ENCODE measurements at regions not wholly inside any gene's neighbourhood (a gene's known extent, or its start where the extent isn't known, plus 50 kb on each side); places are given as distances from the start of the nearest gene placed in this dataset.
"Not testable (repeated sequence)": the region's sequence is repeated elsewhere in the genome, so short reads cannot be mapped to it uniquely, and the experiment has no call there.

DNA sequence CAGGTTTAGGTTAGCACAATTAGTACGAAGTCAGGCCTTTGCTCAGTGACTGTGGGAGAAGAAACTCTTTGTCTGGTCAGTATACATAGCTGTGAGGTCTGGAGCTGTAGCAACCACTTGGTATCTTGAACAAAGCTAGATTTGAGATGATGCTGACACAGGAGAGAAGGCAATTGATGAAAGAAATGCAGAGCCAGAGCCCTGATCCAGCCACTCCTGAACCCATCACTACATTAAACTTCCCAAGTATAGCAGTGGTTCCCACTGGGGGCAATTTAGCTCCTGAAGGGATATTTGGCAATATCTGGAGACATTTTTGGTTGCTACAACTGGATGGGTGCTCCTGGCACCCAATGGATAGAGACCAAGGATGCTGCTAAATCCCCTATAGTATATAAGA lies 143.9 kb upstream of the SPRED2 start:
- TF ChIP-seq POLR2AphosphoS5 (IDR thresholded peaks at IDR 0.05), result no peak
- TF ChIP-seq POLR2A (IDR thresholded peaks at IDR 0.05), result no peak
- no peak for DNase-seq
- WGBS, 2 donors (ENCODE audit: low coverage in 1 of 2), result 100% methylated on average over 1 of the region's 1 CpG; no CpG with 5 or more reads in 1 of the 2 donors
- Histone ChIP-seq H3K27ac (no peak overlapping the region), H3K4me1 (peaks cover 0 to 2% (median 0%) of the 10 kb centered on the region in 4 donors), H3K9me3 (no peaks in the 10 kb centered on the region), H3K4me3 (no peak overlapping the region), H3K27me3 (peaks cover 3% of the 10 kb centered on the region), H3K36me3 (no peaks in the 10 kb centered on the region)
- in situ Hi-C loops (cut with MboI; ENCODE audit: low pct_ligation_motif_present in 1 of 4, low pct_unique_long_range_greater_than_20kb in 1 of 4, low sequenced_read_pairs in 3 of 4) (no loop called here), intact Hi-C loops (cut with DNase I; ENCODE audit: low total_unique reads) (no loop called here)

DNA sequence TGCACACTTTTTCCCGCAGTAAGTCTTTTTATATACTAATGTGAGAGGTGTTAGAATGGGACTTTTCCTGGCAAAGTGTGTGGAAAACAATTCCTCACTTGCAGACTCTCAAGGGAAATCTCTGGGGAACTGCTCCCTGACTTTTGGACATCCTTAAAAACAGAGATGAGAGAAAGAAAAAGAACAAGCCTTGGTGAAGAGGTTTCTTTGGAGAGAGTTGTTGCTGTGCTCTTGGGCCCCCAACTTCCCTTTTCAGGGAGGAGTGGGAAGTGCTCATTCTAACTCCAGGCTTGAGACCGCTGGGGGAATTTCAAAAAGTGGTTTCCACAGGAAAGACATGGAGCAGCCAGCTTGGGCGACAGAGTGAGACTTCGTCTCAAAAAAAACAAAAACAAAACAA lies 142.6 kb upstream of the SPRED2 start:
- no peaks in the 10 kb centered on the region for H3K9me3 ChIP-seq
- no peak overlapping the region for H3K4me3 ChIP-seq
- in situ Hi-C loops (cut with MboI; ENCODE audit: low pct_ligation_motif_present in 1 of 4, low pct_unique_long_range_greater_than_20kb in 1 of 4, low sequenced_read_pairs in 3 of 4), result loop anchor here in 2 of 4 donors (25.0 kb wide), 2 partner anchors 513 to 663 kb away; partner anchors contain the start of gene CEP68 (in 2 of the 2)
- intact Hi-C loops (cut with DNase I; ENCODE audit: low total_unique reads), result no loop called here
- H3K27ac ChIP-seq, result no peak overlapping the region
- no peaks in the 10 kb centered on the region for H3K36me3 ChIP-seq
- no peak for DNase-seq
- peaks cover 0 to 2% (median 0%) of the 10 kb centered on the region in 4 donors for H3K4me1 ChIP-seq
- WGBS, 2 donors (ENCODE audit: low coverage in 1 of 2), result 60 to 66% methylated on average over 3 to 4 of the region's 4 CpGs
- TF ChIP-seq, protein P1, sequence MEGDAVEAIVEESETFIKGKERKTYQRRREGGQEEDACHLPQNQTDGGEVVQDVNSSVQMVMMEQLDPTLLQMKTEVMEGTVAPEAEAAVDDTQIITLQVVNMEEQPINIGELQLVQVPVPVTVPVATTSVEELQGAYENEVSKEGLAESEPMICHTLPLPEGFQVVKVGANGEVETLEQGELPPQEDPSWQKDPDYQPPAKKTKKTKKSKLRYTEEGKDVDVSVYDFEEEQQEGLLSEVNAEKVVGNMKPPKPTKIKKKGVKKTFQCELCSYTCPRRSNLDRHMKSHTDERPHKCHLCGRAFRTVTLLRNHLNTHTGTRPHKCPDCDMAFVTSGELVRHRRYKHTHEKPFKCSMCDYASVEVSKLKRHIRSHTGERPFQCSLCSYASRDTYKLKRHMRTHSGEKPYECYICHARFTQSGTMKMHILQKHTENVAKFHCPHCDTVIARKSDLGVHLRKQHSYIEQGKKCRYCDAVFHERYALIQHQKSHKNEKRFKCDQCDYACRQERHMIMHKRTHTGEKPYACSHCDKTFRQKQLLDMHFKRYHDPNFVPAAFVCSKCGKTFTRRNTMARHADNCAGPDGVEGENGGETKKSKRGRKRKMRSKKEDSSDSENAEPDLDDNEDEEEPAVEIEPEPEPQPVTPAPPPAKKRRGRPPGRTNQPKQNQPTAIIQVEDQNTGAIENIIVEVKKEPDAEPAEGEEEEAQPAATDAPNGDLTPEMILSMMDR (IDR thresholded peaks at IDR 0.05), result no peak
- TF ChIP-seq EP300 (IDR thresholded peaks at IDR 0.05; ENCODE audit: low read depth) (no peak), POLR2AphosphoS5 (IDR thresholded peaks at IDR 0.05) (no peak), POLR2A (IDR thresholded peaks at IDR 0.05) (no peak)
- peaks cover 3% of the 10 kb centered on the region for H3K27me3 ChIP-seq

DNA sequence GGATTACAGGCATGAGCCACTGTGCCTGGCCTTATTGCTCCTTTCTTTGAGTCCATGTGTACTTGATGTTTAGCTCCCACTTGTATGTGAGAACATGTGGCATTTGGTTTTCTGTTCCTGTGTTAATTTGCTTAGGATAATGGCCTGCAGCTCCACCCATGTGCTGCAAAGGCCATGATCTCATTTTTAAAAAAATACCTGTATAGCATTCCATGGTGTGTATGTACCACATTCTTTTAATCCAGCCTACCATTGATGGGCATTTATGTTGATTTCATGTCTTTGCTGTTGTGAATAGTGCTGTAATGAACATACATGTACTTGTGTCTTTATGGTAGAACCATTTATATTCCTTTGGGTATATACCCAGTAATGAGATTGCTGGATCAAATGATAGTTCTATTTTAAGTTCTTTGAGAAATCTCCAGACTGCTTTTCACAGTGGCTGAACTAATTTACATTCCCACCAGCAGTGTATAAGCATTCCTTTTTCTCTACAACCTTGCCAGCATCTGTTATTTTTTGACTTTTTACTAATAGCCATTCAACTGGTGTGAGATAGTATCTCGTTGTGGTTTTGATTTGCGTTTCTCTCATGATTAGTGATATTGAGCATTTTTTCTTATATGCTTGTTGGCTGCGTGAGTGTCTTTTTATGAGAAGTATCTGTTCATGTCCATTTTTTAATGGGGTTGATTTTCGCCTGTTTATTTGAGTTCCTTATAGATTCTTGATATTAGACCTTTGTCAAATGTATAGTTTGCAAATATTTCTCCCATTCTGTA lies 136.4 kb upstream of the SPRED2 start:
- H3K27me3 ChIP-seq; intact Hi-C loops (cut with DNase I; ENCODE audit: low total_unique reads); H3K4me1 ChIP-seq; H3K36me3 ChIP-seq; DNase-seq; H3K27ac ChIP-seq; H3K4me3 ChIP-seq; H3K9me3 ChIP-seq: not testable (repeated sequence)
- 75 to 76% methylated on average over 4 of the region's 4 CpGs for WGBS, 2 donors (ENCODE audit: low coverage in 1 of 2)
- in situ Hi-C loops (cut with MboI; ENCODE audit: low pct_ligation_motif_present in 1 of 4, low pct_unique_long_range_greater_than_20kb in 1 of 4, low sequenced_read_pairs in 3 of 4), result loop anchor here in 2 of 4 donors (25.0 kb wide), 2 partner anchors 507 to 657 kb away; partner anchors contain the start of gene CEP68 (in 2 of the 2)

DNA sequence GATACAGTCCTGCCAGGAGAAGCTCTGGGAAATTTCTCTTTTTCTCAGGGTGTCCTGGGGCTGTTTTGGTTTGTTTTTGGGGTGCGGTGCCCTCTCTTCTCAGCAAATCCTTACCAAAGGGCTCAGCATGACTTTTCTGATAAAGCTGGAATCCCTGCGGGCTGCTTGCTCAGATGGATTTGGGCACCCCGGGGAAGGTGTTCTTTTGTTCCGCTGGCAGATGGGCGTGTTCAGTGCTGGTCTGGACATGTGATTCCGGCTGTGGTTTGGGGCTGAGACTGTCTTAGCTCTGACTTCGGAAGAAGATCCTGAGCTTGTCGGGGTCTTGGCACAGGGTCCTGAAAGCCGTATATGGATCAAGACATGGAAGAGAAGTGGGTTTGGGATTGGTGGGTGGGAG lies 134.2 kb upstream of the SPRED2 start:
- Histone ChIP-seq H3K4me1 (no peaks in the 10 kb centered on the region), H3K36me3 (no peaks in the 10 kb centered on the region), H3K4me3 (no peak overlapping the region), H3K9me3 (no peaks in the 10 kb centered on the region), H3K27me3 (no peaks in the 10 kb centered on the region), H3K27ac (no peak overlapping the region)
- in situ Hi-C loops (cut with MboI; ENCODE audit: low pct_ligation_motif_present in 1 of 4, low pct_unique_long_range_greater_than_20kb in 1 of 4, low sequenced_read_pairs in 3 of 4), result loop anchor here in 2 of 4 donors (25.0 kb wide), 2 partner anchors 504 to 654 kb away; partner anchors contain the start of gene CEP68 (in 2 of the 2)
- TF ChIP-seq POLR2A (IDR thresholded peaks at IDR 0.05), result no peak
- TF ChIP-seq EP300 (IDR thresholded peaks at IDR 0.05; ENCODE audit: low read depth), result no peak
- no peak for DNase-seq
- WGBS, 2 donors (ENCODE audit: low coverage in 1 of 2), result 76 to 80% methylated on average over 1 to 9 of the region's 9 CpGs
- intact Hi-C loops (cut with DNase I; ENCODE audit: low total_unique reads), result no loop called here

DNA sequence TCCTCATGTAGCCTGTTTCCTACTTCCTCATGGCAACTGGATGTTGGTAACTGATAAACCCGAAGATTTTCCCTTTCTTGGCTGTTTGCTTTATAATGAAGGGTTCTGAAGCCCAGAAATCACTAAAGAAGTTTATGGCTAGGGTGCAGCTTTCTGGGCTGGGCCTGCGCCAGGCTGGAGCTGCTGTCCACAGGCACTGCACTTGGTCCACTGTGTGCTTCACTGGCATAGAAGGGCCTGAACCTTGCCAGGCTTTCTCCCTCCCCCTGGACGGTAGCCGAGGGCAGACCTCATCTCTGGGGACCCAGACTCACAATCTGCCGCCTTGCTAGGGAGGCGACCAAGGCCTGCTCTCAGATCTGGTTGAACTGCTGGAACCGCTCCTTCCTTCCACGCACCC lies 133.3 kb upstream of the SPRED2 start:
- no peaks in the 10 kb centered on the region for H3K36me3 ChIP-seq
- intact Hi-C loops (cut with DNase I; ENCODE audit: low total_unique reads), result no loop called here
- no peaks in the 10 kb centered on the region for H3K27me3 ChIP-seq
- in situ Hi-C loops (cut with MboI; ENCODE audit: low pct_ligation_motif_present in 1 of 4, low pct_unique_long_range_greater_than_20kb in 1 of 4, low sequenced_read_pairs in 3 of 4), result loop anchor here in 2 of 4 donors (25.0 kb wide), 2 partner anchors 503 to 653 kb away; partner anchors contain the start of gene CEP68 (in 2 of the 2)
- TF ChIP-seq POLR2A (IDR thresholded peaks at IDR 0.05) (no peak), EP300 (IDR thresholded peaks at IDR 0.05; ENCODE audit: low read depth) (no peak), POLR2AphosphoS5 (IDR thresholded peaks at IDR 0.05) (no peak)
- TF ChIP-seq, protein P1 (IDR thresholded peaks at IDR 0.05), result no peak
- no peaks in the 10 kb centered on the region for H3K9me3 ChIP-seq
- H3K4me3 ChIP-seq, result no peak overlapping the region
- DNase-seq, result peak; percentile 24
- H3K27ac ChIP-seq, result no peak overlapping the region
- 79% methylated on average over 8 of the region's 8 CpGs; no CpG with 5 or more reads in 1 of the 2 donors for WGBS, 2 donors (ENCODE audit: low coverage in 1 of 2)
- H3K4me1 ChIP-seq, result no peaks in the 10 kb centered on the region
